ENCODE measurements at regions not wholly inside any gene's neighbourhood (a gene's known extent, or its start where the extent isn't known, plus 50 kb on each side); places are given as distances from the start of the nearest gene placed in this dataset.
A peak's percentile ranks its signal among the peaks of the same experiment; 100 is the strongest.

- ChIA-PET POLR2A (no interaction called here), CTCF (ENCODE audit: unreplicated experiment) (no interaction called here)
- intact Hi-C loops (cut with micrococcal nuclease; ENCODE audit: unreplicated experiment) = no loop called here
- no peak overlapping the region for H3K4me3 ChIP-seq (ENCODE audit: low read depth, low read length, poor library complexity, severe bottlenecking)
- H4K20me1 ChIP-seq (ENCODE audit: insufficient read depth, low read length) = no peaks in the 10 kb centered on the region
- no peaks in the 10 kb centered on the region for H3K4me1 ChIP-seq (ENCODE audit: insufficient read depth, low read length, poor library complexity, severe bottlenecking)
- no peak for DNase-seq (ENCODE audit: low spot score)
- H3K27ac ChIP-seq (ENCODE audit: low read depth, low read length, poor library complexity, severe bottlenecking) = no peak overlapping the region
- no peak for TF ChIP-seq CTCF (conservative IDR thresholded peaks at IDR 0.05; ENCODE audit: low read length)
- no peak for TF ChIP-seq EZH2phosphoT487 (IDR thresholded peaks at IDR 0.05; ENCODE audit: borderline replicate concordance, low read depth, low read length)
- BruUV-seq (replicated peaks) = no TSS peak
- no peak overlapping the region for H2AFZ ChIP-seq (ENCODE audit: low read length)
- no peaks in the 10 kb centered on the region for H3K79me2 ChIP-seq (ENCODE audit: insufficient read depth, low read depth, low read length)
- H3K9me3 ChIP-seq (ENCODE audit: low read length) = no peaks in the 10 kb centered on the region
- H3K36me3 ChIP-seq (ENCODE audit: insufficient read depth, low read length) = no peaks in the 10 kb centered on the region
- H3K4me2 ChIP-seq (ENCODE audit: low read length) = no peak overlapping the region
- no peaks in the 10 kb centered on the region for H3K9me2 ChIP-seq (ENCODE audit: insufficient read depth, low read length)
Measured at GRCh38 chr6:149138089-149138488, 179.4 kb upstream of the TAB2 start.

GRCh38 chr6:149138699-149139294, 178.7 kb upstream of the TAB2 start:
- DNase-seq (ENCODE audit: low spot score) = no peak
- no peaks in the 10 kb centered on the region for H3K9me2 ChIP-seq (ENCODE audit: insufficient read depth, low read length)
- intact Hi-C loops (cut with micrococcal nuclease; ENCODE audit: unreplicated experiment) = no loop called here
- ChIA-PET CTCF (ENCODE audit: unreplicated experiment) (no interaction called here), POLR2A (no interaction called here)
- H3K27ac ChIP-seq (ENCODE audit: low read depth, low read length, poor library complexity, severe bottlenecking) = no peak overlapping the region
- no peaks in the 10 kb centered on the region for H4K20me1 ChIP-seq (ENCODE audit: insufficient read depth, low read length)
- BruUV-seq (replicated peaks) = no TSS peak
- no peaks in the 10 kb centered on the region for H3K9me3 ChIP-seq (ENCODE audit: low read length)
- TF ChIP-seq EZH2phosphoT487 (IDR thresholded peaks at IDR 0.05; ENCODE audit: borderline replicate concordance, low read depth, low read length) = no peak
- TF ChIP-seq CTCF (conservative IDR thresholded peaks at IDR 0.05; ENCODE audit: low read length) = no peak
- no peak overlapping the region for H3K4me2 ChIP-seq (ENCODE audit: low read length)
- no peaks in the 10 kb centered on the region for H3K36me3 ChIP-seq (ENCODE audit: insufficient read depth, low read length)
- H3K4me3 ChIP-seq (ENCODE audit: low read depth, low read length, poor library complexity, severe bottlenecking) = no peak overlapping the region
- H3K79me2 ChIP-seq (ENCODE audit: insufficient read depth, low read depth, low read length) = no peaks in the 10 kb centered on the region
- no peaks in the 10 kb centered on the region for H3K4me1 ChIP-seq (ENCODE audit: insufficient read depth, low read length, poor library complexity, severe bottlenecking)
- H2AFZ ChIP-seq (ENCODE audit: low read length) = no peak overlapping the region

GRCh38 chr6:149139782-149140136, 177.8 kb upstream of the TAB2 start:
- no peaks in the 10 kb centered on the region for H4K20me1 ChIP-seq (ENCODE audit: insufficient read depth, low read length)
- intact Hi-C loops (cut with micrococcal nuclease; ENCODE audit: unreplicated experiment) = no loop called here
- no peaks in the 10 kb centered on the region for H3K36me3 ChIP-seq (ENCODE audit: insufficient read depth, low read length)
- no peak overlapping the region for H3K4me3 ChIP-seq (ENCODE audit: low read depth, low read length, poor library complexity, severe bottlenecking)
- ChIA-PET POLR2A (interaction anchor here (0.7 kb wide), 1 partner anchor 197 kb away, joined by 4 read pairs; no protein-coding TSS in a partner anchor), CTCF (ENCODE audit: unreplicated experiment) (no interaction called here)
- no peak overlapping the region for H3K27ac ChIP-seq (ENCODE audit: low read depth, low read length, poor library complexity, severe bottlenecking)
- H3K4me1 ChIP-seq (ENCODE audit: insufficient read depth, low read length, poor library complexity, severe bottlenecking) = no peaks in the 10 kb centered on the region
- no peak overlapping the region for H3K4me2 ChIP-seq (ENCODE audit: low read length)
- TF ChIP-seq EZH2phosphoT487 (IDR thresholded peaks at IDR 0.05; ENCODE audit: borderline replicate concordance, low read depth, low read length) (no peak), CTCF (conservative IDR thresholded peaks at IDR 0.05; ENCODE audit: low read length) (no peak)
- no peaks in the 10 kb centered on the region for H3K9me3 ChIP-seq (ENCODE audit: low read length)
- no peak for DNase-seq (ENCODE audit: low spot score)
- no TSS peak for BruUV-seq (replicated peaks)
- H3K9me2 ChIP-seq (ENCODE audit: insufficient read depth, low read length) = no peaks in the 10 kb centered on the region
- H3K79me2 ChIP-seq (ENCODE audit: insufficient read depth, low read depth, low read length) = no peaks in the 10 kb centered on the region
- peak overlapping the region; percentile 21; the same call in 1 of the 2 replicates for H2AFZ ChIP-seq (ENCODE audit: low read length)

Measured in OCI-LY7 (cell line).